ENCODE measurements at regions not wholly inside any gene's neighbourhood (a gene's known extent, or its start where the extent isn't known, plus 50 kb on each side); places are given as distances from the start of the nearest gene placed in this dataset.

DNA sequence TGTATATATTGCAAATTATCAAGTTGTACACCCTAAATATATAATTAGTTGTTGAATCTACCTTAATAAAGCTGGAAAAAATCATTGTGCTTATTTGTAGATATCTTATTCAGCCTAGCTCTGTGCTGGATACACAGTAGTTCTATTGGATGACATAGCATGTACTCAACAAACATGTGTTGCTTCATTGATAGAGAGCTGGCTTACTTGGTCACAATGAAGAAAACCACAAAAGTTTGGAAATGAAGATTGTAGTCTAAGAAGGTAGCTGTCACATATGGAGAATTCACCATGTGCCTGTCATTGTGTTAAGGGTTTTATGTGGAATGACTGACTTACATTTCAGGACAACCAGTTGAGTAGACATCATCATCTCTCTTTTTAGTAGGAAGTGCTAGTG, 278.9 kb downstream of the LMO7 start:
- no peak for DNase-seq (ENCODE audit: extremely low spot score)
- POLR2A ChIA-PET: no interaction called here
- TF ChIP-seq, protein P1, sequence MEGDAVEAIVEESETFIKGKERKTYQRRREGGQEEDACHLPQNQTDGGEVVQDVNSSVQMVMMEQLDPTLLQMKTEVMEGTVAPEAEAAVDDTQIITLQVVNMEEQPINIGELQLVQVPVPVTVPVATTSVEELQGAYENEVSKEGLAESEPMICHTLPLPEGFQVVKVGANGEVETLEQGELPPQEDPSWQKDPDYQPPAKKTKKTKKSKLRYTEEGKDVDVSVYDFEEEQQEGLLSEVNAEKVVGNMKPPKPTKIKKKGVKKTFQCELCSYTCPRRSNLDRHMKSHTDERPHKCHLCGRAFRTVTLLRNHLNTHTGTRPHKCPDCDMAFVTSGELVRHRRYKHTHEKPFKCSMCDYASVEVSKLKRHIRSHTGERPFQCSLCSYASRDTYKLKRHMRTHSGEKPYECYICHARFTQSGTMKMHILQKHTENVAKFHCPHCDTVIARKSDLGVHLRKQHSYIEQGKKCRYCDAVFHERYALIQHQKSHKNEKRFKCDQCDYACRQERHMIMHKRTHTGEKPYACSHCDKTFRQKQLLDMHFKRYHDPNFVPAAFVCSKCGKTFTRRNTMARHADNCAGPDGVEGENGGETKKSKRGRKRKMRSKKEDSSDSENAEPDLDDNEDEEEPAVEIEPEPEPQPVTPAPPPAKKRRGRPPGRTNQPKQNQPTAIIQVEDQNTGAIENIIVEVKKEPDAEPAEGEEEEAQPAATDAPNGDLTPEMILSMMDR (IDR thresholded peaks at IDR 0.05; ENCODE audit: control extremely low read depth, extremely low read depth, low read depth, missing control alignments): no peak
- CTCF ChIA-PET: interaction anchor here (0.8 to 1.9 kb wide), 4 partner anchors 19 to 46 kb away, joined by 3 to 7 read pairs (median 3); no protein-coding TSS in a partner anchor

DNA sequence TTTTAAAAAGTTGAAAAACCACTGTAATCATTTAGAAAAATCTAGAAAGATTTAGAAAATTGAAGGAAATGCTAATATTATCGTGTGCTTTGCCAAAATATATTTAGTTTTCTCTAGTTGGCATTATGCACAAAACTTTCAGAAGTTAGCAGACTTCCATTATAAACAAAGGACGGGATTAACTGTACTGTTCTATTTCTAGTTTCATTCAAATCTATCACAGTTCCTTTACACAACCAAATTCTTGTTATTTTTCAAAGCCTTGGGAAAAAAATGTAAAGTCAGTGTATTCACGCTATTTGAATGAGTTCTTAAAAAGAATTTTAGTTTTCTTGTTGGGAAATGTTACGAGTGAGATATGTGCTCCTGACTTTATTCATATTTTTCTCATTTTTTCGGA, 277.8 kb downstream of the LMO7 start:
- POLR2A ChIA-PET: no interaction called here
- DNase-seq (ENCODE audit: extremely low spot score): no peak
- TF ChIP-seq, protein P1 (IDR thresholded peaks at IDR 0.05; ENCODE audit: control extremely low read depth, extremely low read depth, low read depth, missing control alignments): no peak
- CTCF ChIA-PET: interaction anchor here (1.9 kb wide), 1 partner anchor 37 kb away, joined by 7 read pairs; no protein-coding TSS in a partner anchor

DNA sequence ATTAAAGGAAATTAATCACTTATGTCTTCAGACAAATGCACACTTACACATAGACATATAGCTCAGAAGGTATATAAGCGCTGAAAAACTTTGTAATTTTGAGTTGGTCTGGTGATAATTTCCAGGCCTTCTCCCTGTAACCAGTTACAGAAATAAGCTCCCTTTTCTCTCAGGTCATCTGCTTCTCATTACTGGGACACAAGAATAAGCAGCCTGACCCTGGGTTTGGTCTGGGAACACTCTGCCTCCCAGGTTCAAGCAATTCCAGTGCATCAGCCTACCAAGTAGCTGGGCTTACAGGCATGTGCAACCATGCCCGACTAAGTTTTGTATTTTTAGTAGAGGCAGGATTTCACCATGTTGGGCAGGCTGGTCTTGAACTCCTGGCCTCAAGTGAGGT, 274.5 kb downstream of the LMO7 start:
- ChIA-PET POLR2A (no interaction called here), CTCF (interaction anchor here (1.0 to 2.4 kb wide), 2 partner anchors 21 to 35 kb away, joined by 4 to 7 read pairs; no protein-coding TSS in a partner anchor)
- TF ChIP-seq, protein P1 (IDR thresholded peaks at IDR 0.05; ENCODE audit: control extremely low read depth, extremely low read depth, low read depth, missing control alignments): no peak
- no peak for DNase-seq (ENCODE audit: extremely low spot score)
